Neural cell (in vitro differentiated cells): ENCODE measurements at regions not wholly inside any gene's neighbourhood (a gene's known extent, or its start where the extent isn't known, plus 50 kb on each side); places are given as distances from the start of the nearest gene placed in this dataset.

Experiments
- EP300 ChIP-seq: fragments of 450-650 bp; conservative IDR thresholded peaks from 2 replicates; pipeline ENCODE4 v1.6.1; 2014; ENCODE audit warnings: antibody characterized with exemption, mild to moderate bottlenecking, moderate library complexity; ENCODE audit not compliant: poor library complexity, severe bottlenecking
- RAD21 ChIP-seq: fragments of 450-650 bp; conservative IDR thresholded peaks from 2 replicates; pipeline ENCODE4 v1.6.1; 2014; ENCODE audit warnings: antibody characterized with exemption, mild to moderate bottlenecking, moderate library complexity
- SMC3 ChIP-seq: fragments of 450-650 bp; conservative IDR thresholded peaks from 2 replicates; pipeline ENCODE4 v1.6.1; 2014; ENCODE audit warnings: antibody characterized with exemption, mild to moderate bottlenecking, moderate library complexity; ENCODE audit not compliant: poor library complexity
- TF ChIP-seq, protein P1 (sequence below): fragments of 450-650 bp; IDR thresholded peaks from 2 replicates; pipeline ENCODE4 v1.5.1; 2014; ENCODE audit warnings: antibody characterized with exemption, mild to moderate bottlenecking, moderate library complexity; ENCODE audit not compliant: poor library complexity, severe bottlenecking

DNA sequence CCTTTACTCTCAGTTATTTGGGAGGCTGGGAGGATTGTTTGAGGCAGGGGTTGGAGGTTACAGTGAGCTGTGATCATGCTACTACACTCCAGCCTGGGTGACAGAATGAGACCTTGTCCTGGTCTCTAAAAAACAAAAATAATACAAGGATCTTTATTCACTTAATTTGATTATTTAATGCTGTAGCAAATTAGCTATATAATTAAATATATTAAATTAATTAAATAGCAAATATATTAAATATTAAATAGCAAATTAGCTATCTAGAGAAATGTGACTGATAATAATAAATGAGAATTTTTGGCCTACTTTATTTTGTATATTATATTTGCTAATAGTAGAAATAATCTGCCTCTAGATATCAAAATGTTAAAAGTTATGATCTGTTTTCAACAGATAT is 298.8 kb upstream of the NAV3 start:
- no peak for TF ChIP-seq EP300
- TF ChIP-seq SMC3 = no peak
- TF ChIP-seq RAD21 = no peak
- TF ChIP-seq, protein P1, sequence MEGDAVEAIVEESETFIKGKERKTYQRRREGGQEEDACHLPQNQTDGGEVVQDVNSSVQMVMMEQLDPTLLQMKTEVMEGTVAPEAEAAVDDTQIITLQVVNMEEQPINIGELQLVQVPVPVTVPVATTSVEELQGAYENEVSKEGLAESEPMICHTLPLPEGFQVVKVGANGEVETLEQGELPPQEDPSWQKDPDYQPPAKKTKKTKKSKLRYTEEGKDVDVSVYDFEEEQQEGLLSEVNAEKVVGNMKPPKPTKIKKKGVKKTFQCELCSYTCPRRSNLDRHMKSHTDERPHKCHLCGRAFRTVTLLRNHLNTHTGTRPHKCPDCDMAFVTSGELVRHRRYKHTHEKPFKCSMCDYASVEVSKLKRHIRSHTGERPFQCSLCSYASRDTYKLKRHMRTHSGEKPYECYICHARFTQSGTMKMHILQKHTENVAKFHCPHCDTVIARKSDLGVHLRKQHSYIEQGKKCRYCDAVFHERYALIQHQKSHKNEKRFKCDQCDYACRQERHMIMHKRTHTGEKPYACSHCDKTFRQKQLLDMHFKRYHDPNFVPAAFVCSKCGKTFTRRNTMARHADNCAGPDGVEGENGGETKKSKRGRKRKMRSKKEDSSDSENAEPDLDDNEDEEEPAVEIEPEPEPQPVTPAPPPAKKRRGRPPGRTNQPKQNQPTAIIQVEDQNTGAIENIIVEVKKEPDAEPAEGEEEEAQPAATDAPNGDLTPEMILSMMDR = no peak
